BLaER1 treated with 17β-estradiol and CSF1 and Interleukin-3, amounts not matched to agents 10 nM and 100 nM (cell line): ENCODE measurements at regions not wholly inside any gene's neighbourhood (a gene's known extent, or its start where the extent isn't known, plus 50 kb on each side); places are given as distances from the start of the nearest gene placed in this dataset.
"Not testable (repeated sequence)": the region's sequence is repeated elsewhere in the genome, so short reads cannot be mapped to it uniquely, and the experiment has no call there.

Experiments used
- H3K27ac ChIP-seq, 11 experiments: shearing (Covaris generic); formaldehyde crosslinking; 2 replicates each; pipeline ENCODE4 v1.8.1; 2022
- H3K27me3 ChIP-seq, 11 experiments: shearing (Covaris generic); formaldehyde crosslinking; 2 replicates each; pipeline ENCODE4 v1.8.1; 2022
- H3K36me3 ChIP-seq, 11 experiments: shearing (Covaris generic); formaldehyde crosslinking; 2 replicates each; pipeline ENCODE4 v1.8.1; 2022
- H3K4me1 ChIP-seq, 10 experiments: shearing (Covaris generic); formaldehyde crosslinking; 2 replicates each; pipeline ENCODE4 v1.8.1; 2022
- H3K4me2 ChIP-seq, 11 experiments: shearing (Covaris generic); formaldehyde crosslinking; 2 replicates each; pipeline ENCODE4 v1.8.1; 2022
- H3K4me3 ChIP-seq, 10 experiments: shearing (Covaris generic); formaldehyde crosslinking; 2 replicates each; pipeline ENCODE4 v1.8.1; 2022
- H3K9ac ChIP-seq, 11 experiments: shearing (Covaris generic); formaldehyde crosslinking; 2 replicates each; pipeline ENCODE4 v1.8.1; 2022
- H3K9me3 ChIP-seq, 11 experiments: shearing (Covaris generic); formaldehyde crosslinking; replicated peaks in 1 of 11; 2 replicates each; pipeline ENCODE4 v1.8.1; 2022
- H4K20me1 ChIP-seq, 11 experiments: shearing (Covaris generic); formaldehyde crosslinking; 2 replicates each; pipeline ENCODE4 v1.8.1; 2022
- Cebpa-rat ChIP-seq, 11 experiments: shearing (Covaris generic); IDR thresholded peaks; 2 replicates each; pipeline ENCODE4 v1.8.1; 2022

- no peak for TF ChIP-seq Cebpa-rat (IDR thresholded peaks at IDR 0.05)
- H3K27ac ChIP-seq: no peak overlapping the region
- 0 out of 20 replicates have a peak overlapping the region, but pooled peaks of 1 of the 10 experiments have one; percentile 36 for H3K4me3 ChIP-seq
- no peak overlapping the region for H3K4me2 ChIP-seq
- no peaks in the 10 kb centered on the region for H3K4me1 ChIP-seq
- H3K9ac ChIP-seq: no peak overlapping the region
- no peaks in the 10 kb centered on the region for H3K36me3 ChIP-seq
- no peaks in the 10 kb centered on the region for H3K27me3 ChIP-seq
- H4K20me1 ChIP-seq: no peaks in the 10 kb centered on the region
- no peaks in the 10 kb centered on the region for H3K9me3 ChIP-seq
Observed at GRCh38 chr2:89829828-89830227, 1138.4 kb downstream of the RPIA start.

GRCh38 chr2:89830341-89831218 is 1139.1 kb downstream of the RPIA start:
- H3K27me3 ChIP-seq, H3K27ac ChIP-seq, H3K36me3 ChIP-seq, H3K9me3 ChIP-seq, H3K4me1 ChIP-seq, H3K9ac ChIP-seq, H4K20me1 ChIP-seq, H3K4me2 ChIP-seq: not testable (repeated sequence)
- H3K4me3 ChIP-seq: peak overlapping the region in 4 of 10 experiments; percentile 0 to 7 (median 0); a peak in 4 of 20 replicates

- no peaks in the 10 kb centered on the region for H3K4me1 ChIP-seq
- H3K27me3 ChIP-seq: no peaks in the 10 kb centered on the region
- no peak overlapping the region for H3K9ac ChIP-seq
- no peaks in the 10 kb centered on the region for H4K20me1 ChIP-seq
- H3K9me3 ChIP-seq: no peaks in the 10 kb centered on the region
- no peak for TF ChIP-seq Cebpa-rat (IDR thresholded peaks at IDR 0.05)
- no peaks in the 10 kb centered on the region for H3K36me3 ChIP-seq
- peak overlapping the region in 6 of 10 experiments; percentile 0 to 11 (median 4); a peak in 6 of 20 replicates for H3K4me3 ChIP-seq
- no peak overlapping the region for H3K4me2 ChIP-seq
- no peak overlapping the region for H3K27ac ChIP-seq
Observed at GRCh38 chr2:89831641-89832498, 1140.4 kb downstream of the RPIA start.

- Histone ChIP-seq H3K4me3 (peak overlapping the region in 1 of 10 experiments; percentile 1; a peak in 2 of 20 replicates), H3K36me3 (no peaks in the 10 kb centered on the region), H3K4me2 (no peak overlapping the region), H3K27me3 (no peaks in the 10 kb centered on the region), H3K9me3 (no peaks in the 10 kb centered on the region), H3K27ac (no peak overlapping the region), H4K20me1 (no peaks in the 10 kb centered on the region), H3K9ac (no peak overlapping the region), H3K4me1 (no peaks in the 10 kb centered on the region)
- no peak for TF ChIP-seq Cebpa-rat (IDR thresholded peaks at IDR 0.05)
Observed at GRCh38 chr2:89833116-89833779, 1141.8 kb downstream of the RPIA start.

- H3K4me2 ChIP-seq: no peak overlapping the region
- TF ChIP-seq Cebpa-rat (IDR thresholded peaks at IDR 0.05): no peak
- no peak overlapping the region for H3K9ac ChIP-seq
- H3K27me3 ChIP-seq: no peaks in the 10 kb centered on the region
- no peaks in the 10 kb centered on the region for H3K36me3 ChIP-seq
- H3K9me3 ChIP-seq: no peaks in the 10 kb centered on the region
- no peak overlapping the region for H3K27ac ChIP-seq
- H3K4me3 ChIP-seq: no peak overlapping the region; a peak in 1 of 20 replicates
- H3K4me1 ChIP-seq: no peaks in the 10 kb centered on the region
- H4K20me1 ChIP-seq: no peaks in the 10 kb centered on the region
Observed at GRCh38 chr2:89833780-89834117, 1142.3 kb downstream of the RPIA start.

- no peaks in the 10 kb centered on the region for H3K4me1 ChIP-seq
- TF ChIP-seq Cebpa-rat (IDR thresholded peaks at IDR 0.05): peak in 1 of 11 experiments; percentile 19; a peak in 1 of 22 replicates
- H3K4me2 ChIP-seq: no peak overlapping the region
- no peaks in the 10 kb centered on the region for H4K20me1 ChIP-seq
- no peak overlapping the region for H3K9ac ChIP-seq
- no peaks in the 10 kb centered on the region for H3K36me3 ChIP-seq
- peak overlapping the region in 1 of 10 experiments; percentile 4; a peak in 2 of 20 replicates for H3K4me3 ChIP-seq
- no peaks in the 10 kb centered on the region for H3K9me3 ChIP-seq
- no peaks in the 10 kb centered on the region for H3K27me3 ChIP-seq
- H3K27ac ChIP-seq: no peak overlapping the region
Observed at GRCh38 chr2:89834306-89834705, 1142.8 kb downstream of the RPIA start.

GRCh38 chr2:89836326-89836725 is 1144.9 kb downstream of the RPIA start:
- not testable (repeated sequence) for H3K27me3 ChIP-seq, H3K4me2 ChIP-seq, H3K9ac ChIP-seq, H4K20me1 ChIP-seq, H3K27ac ChIP-seq, H3K9me3 ChIP-seq, H3K4me1 ChIP-seq, H3K36me3 ChIP-seq
- H3K4me3 ChIP-seq: peak overlapping the region in 4 of 10 experiments; percentile 1 to 12 (median 9); a peak in 4 of 20 replicates

GRCh38 chr2:89837962-89838625 is 1146.6 kb downstream of the RPIA start:
- H3K4me1 ChIP-seq: peaks cover 0 to 22% (median 17%) of the 10 kb centered on the region in 10 experiments; a peak in 17 of 20 replicates
- H3K27ac ChIP-seq: no peak overlapping the region
- no peaks in the 10 kb centered on the region for H3K27me3 ChIP-seq
- H3K4me2 ChIP-seq: no peak overlapping the region
- H3K9ac ChIP-seq: no peak overlapping the region
- no peaks in the 10 kb centered on the region for H3K36me3 ChIP-seq
- H3K4me3 ChIP-seq: peak overlapping the region in 8 of 10 experiments; percentile 0 to 14 (median 6); a peak in 9 of 20 replicates
- TF ChIP-seq Cebpa-rat (IDR thresholded peaks at IDR 0.05): no peak
- no peaks in the 10 kb centered on the region; a peak in 3 of 22 replicates for H3K9me3 ChIP-seq
- no peaks in the 10 kb centered on the region for H4K20me1 ChIP-seq

GRCh38 chr2:89840175-89840574 is 1148.7 kb downstream of the RPIA start:
- not testable (repeated sequence) for H3K4me2 ChIP-seq, H3K36me3 ChIP-seq, H3K9ac ChIP-seq, H3K27ac ChIP-seq, H3K27me3 ChIP-seq, H4K20me1 ChIP-seq
- Histone ChIP-seq H3K4me3 (peak overlapping the region in 2 of 10 experiments; percentile 2 to 24; a peak in 2 of 20 replicates), H3K4me1 (peaks cover 0 to 34% (median 20%) of the 10 kb centered on the region in 10 experiments; a peak in 17 of 20 replicates), H3K9me3 (peaks cover 0 to 17% (median 9%) of the 10 kb centered on the region in 11 experiments; a peak in 9 of 22 replicates)

GRCh38 chr2:89840781-89841475 is 1149.5 kb downstream of the RPIA start:
- H3K36me3 ChIP-seq, H3K27me3 ChIP-seq, H3K4me3 ChIP-seq, H3K27ac ChIP-seq, H3K9ac ChIP-seq, H4K20me1 ChIP-seq: not testable (repeated sequence)
- peaks cover 0 to 24% (median 14%) of the 10 kb centered on the region in 11 experiments; a peak in 12 of 22 replicates for H3K9me3 ChIP-seq
- H3K4me1 ChIP-seq: peaks cover 0 to 34% (median 20%) of the 10 kb centered on the region in 10 experiments; a peak in 17 of 20 replicates
- peak overlapping the region in 6 of 11 experiments; percentile 62 to 81 (median 68); a peak in 8 of 22 replicates for H3K4me2 ChIP-seq
